Panc1 (cell line): ENCODE measurements at regions not wholly inside any gene's neighbourhood (a gene's known extent, or its start where the extent isn't known, plus 50 kb on each side); places are given as distances from the start of the nearest gene placed in this dataset.

Source experiments
- ATAC-seq: fragments of 200-7000 bp; cut with Tn5 transposase; 2 replicates; pipeline ENCODE4 v1.9.1; 2020; ENCODE audit warnings: mild to moderate bottlenecking, moderate library complexity
- BruUV-seq: library from RNA; stranded (reverse); fragments of 400-500 nt; replicated peaks from 2 replicates; lab custom pipeline; 2021; lab: Mats Ljungman, UMichigan
- CTCF ChIA-PET: fragments of 300-600 bp; sonication (Branson Sonifier 250); formaldehyde crosslinking; loops from one replicate; lab custom pipeline; 2022; ENCODE audit warnings: antibody characterized with exemption; lab: Charles Lee
- POLR2A ChIA-PET: fragments of 300-600 bp; sonication (Branson Sonifier 250); formaldehyde crosslinking; loops from one replicate; lab custom pipeline; 2022; ENCODE audit warnings: antibody characterized with exemption; lab: Charles Lee
- DNase-seq: peaks from one replicate; pipeline ENCODE4 v3.0.0-alpha.2; 2010; ENCODE audit warnings: low read depth, low spot score
- H3K27ac ChIP-seq: 2 replicates; pipeline ENCODE4 v1.5.1; 2011; ENCODE audit warnings: mild to moderate bottlenecking, low read length, inconsistent platforms
- H3K27me3 ChIP-seq: fragments of 200-500 bp; sonication (Bioruptor generic); 2 replicates; pipeline ENCODE4 v1.6.0; 2014; ENCODE audit warnings: low read length, inconsistent platforms; ENCODE audit not compliant: control insufficient read depth, insufficient read depth
- H3K36me3 ChIP-seq: fragments of 200-500 bp; sonication (Bioruptor generic); 2 replicates; pipeline ENCODE4 v1.5.1; 2014; ENCODE audit warnings: inconsistent platforms, mild to moderate bottlenecking, low read length, moderate library complexity; ENCODE audit not compliant: control insufficient read depth, insufficient read depth
- H3K4me1 ChIP-seq: 2 replicates; pipeline ENCODE4 v1.5.1; 2011; ENCODE audit warnings: inconsistent platforms, mild to moderate bottlenecking, low read length, moderate library complexity; ENCODE audit not compliant: control insufficient read depth, insufficient read depth
- H3K4me3 ChIP-seq, 2 experiments: 2 replicates each; pipeline ENCODE4 v1.5.1; 2011 to 2012; ENCODE audit warnings: low read depth in 2 of 2, low read length in 2 of 2, mild to moderate bottlenecking in 2 of 2, inconsistent platforms in 1 of 2, moderate library complexity in 1 of 2
- H3K9me3 ChIP-seq: fragments of 200-500 bp; sonication (Bioruptor generic); 2 replicates; pipeline ENCODE4 v1.5.1; 2014; ENCODE audit warnings: low read depth, mild to moderate bottlenecking, inconsistent platforms, low read length, moderate library complexity; ENCODE audit not compliant: control insufficient read depth, insufficient read depth
- CTCF ChIP-seq: fragments of 450-650 bp; IDR thresholded peaks from 2 replicates; pipeline ENCODE4 v1.5.1; 2017; ENCODE audit warnings: mild to moderate bottlenecking
- POLR2AphosphoS5 ChIP-seq: IDR thresholded peaks from 2 replicates; pipeline ENCODE4 v1.6.1; 2012; ENCODE audit warnings: mild to moderate bottlenecking, low read depth, low read length, moderate library complexity
- REST ChIP-seq, 2 experiments: IDR thresholded peaks; 2 replicates each; pipeline ENCODE4 v1.6.1; 2011 to 2012; ENCODE audit warnings: low read depth in 2 of 2, control low read depth in 1 of 2, low read length in 1 of 2, mild to moderate bottlenecking in 1 of 2, moderate library complexity in 1 of 2; ENCODE audit not compliant: insufficient read depth in 1 of 2
- SIN3A ChIP-seq: IDR thresholded peaks from 2 replicates; pipeline ENCODE4 v1.6.1; 2012; ENCODE audit warnings: low read depth, mild to moderate bottlenecking, low read length, moderate library complexity, borderline replicate concordance; ENCODE audit not compliant: insufficient read depth
- TCF7L2 ChIP-seq: IDR thresholded peaks from 2 replicates; pipeline ENCODE4 v1.6.1; 2011; ENCODE audit warnings: mild to moderate bottlenecking, low read depth, low read length, inconsistent platforms
- in situ Hi-C: cut with HindIII; loops from 2 replicates; pipeline ENCODE4 v1.10.0; 2016; ENCODE audit warnings: low sequenced_read_pairs, low pct_unique_long_range_greater_than_20kb
- intact Hi-C: fragments of 100-400 bp; cut with micrococcal nuclease; formaldehyde crosslinking; loops from one replicate; pipeline ENCODE4 v1.10.0; 2022; ENCODE audit not compliant: unreplicated experiment

GRCh38 chr13:34833562-34834182 is 108.4 kb upstream of the NBEA start:
- Histone ChIP-seq H3K4me3 (no peak overlapping the region), H3K36me3 (no peaks in the 10 kb centered on the region), H3K27ac (no peak overlapping the region), H3K27me3 (no peaks in the 10 kb centered on the region), H3K9me3 (no peaks in the 10 kb centered on the region), H3K4me1 (no peaks in the 10 kb centered on the region)
- ChIA-PET POLR2A (no interaction called here), CTCF (no interaction called here)
- in situ Hi-C loops: no loop called here
- DNase-seq: no peak
- no peak for ATAC-seq
- BruUV-seq: no TSS peak
- TF ChIP-seq CTCF: no peak
- TF ChIP-seq TCF7L2: no peak
- TF ChIP-seq REST (IDR thresholded peaks at IDR 0.05; ENCODE audit: insufficient read depth in 1 of 2, low read depth in 2 of 2, low read length in 1 of 2): no peak
- TF ChIP-seq SIN3A: no peak
- TF ChIP-seq POLR2AphosphoS5: no peak
- intact Hi-C loops: no loop called here

GRCh38 chr13:34842466-34842865 is 99.6 kb upstream of the NBEA start:
- in situ Hi-C loops (no loop called here), intact Hi-C loops (no loop called here)
- Histone ChIP-seq H3K36me3 (no peaks in the 10 kb centered on the region), H3K9me3 (no peaks in the 10 kb centered on the region), H3K4me1 (no peaks in the 10 kb centered on the region), H3K4me3 (no peak overlapping the region), H3K27ac (no peak overlapping the region), H3K27me3 (no peaks in the 10 kb centered on the region)
- TF ChIP-seq REST (IDR thresholded peaks at IDR 0.05; ENCODE audit: insufficient read depth in 1 of 2, low read depth in 2 of 2, low read length in 1 of 2) (no peak), SIN3A (no peak), CTCF (no peak), TCF7L2 (no peak), POLR2AphosphoS5 (no peak)
- no TSS peak for BruUV-seq
- CTCF ChIA-PET: no interaction called here
- DNase-seq (no peak), ATAC-seq (no peak)
- POLR2A ChIA-PET: no interaction called here
